HG03064 (cell line): ENCODE measurements at regions not wholly inside any gene's neighbourhood (a gene's known extent, or its start where the extent isn't known, plus 50 kb on each side); places are given as distances from the start of the nearest gene placed in this dataset.
"Not testable (repeated sequence)": the region's sequence is repeated elsewhere in the genome, so short reads cannot be mapped to it uniquely, and the experiment has no call there.

Experiments
- ATAC-seq: cut with Tn5 transposase; IDR thresholded peaks from one replicate; pipeline ENCODE4 v1.9.1; 2021; ENCODE audit warnings: low read depth; ENCODE audit not compliant: unreplicated experiment

GRCh38 chr7:29619111-29619510, 55.5 kb downstream of the PRR15 start:
- no peak for ATAC-seq

DNA sequence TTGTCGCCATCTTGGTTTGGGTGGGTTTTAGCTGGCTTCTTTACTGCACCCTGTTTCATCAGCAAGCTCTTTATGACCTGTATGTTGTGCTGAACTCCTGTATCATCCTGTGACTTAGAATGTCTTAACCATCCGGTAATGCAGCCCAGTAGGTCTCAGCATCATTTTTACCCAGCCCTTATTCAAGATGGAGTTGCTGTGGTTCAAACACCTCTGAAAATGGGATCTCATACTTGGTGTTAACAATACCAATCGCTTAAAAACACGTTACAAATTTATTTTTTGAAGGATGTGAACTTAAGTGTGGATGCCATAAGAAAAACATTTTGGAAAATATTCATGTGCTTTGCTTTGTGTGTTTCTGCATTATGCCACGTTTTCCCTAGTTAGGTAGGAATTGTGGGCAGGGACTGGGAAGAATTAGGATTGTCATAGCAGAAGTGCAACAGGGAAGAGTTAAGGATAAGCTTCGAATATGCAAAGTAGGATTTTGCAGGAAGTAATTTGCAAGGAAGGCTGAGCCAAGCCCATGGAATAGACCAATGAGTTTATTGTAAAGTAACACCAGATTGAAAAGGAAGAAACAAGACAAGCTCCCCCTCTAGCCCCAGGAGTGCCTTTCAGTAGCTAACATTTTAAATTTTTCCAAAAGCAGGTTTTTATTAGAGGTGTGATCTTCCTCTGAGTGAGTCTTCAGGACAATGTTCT, 56.4 kb downstream of the PRR15 start:
- no peak for ATAC-seq

DNA sequence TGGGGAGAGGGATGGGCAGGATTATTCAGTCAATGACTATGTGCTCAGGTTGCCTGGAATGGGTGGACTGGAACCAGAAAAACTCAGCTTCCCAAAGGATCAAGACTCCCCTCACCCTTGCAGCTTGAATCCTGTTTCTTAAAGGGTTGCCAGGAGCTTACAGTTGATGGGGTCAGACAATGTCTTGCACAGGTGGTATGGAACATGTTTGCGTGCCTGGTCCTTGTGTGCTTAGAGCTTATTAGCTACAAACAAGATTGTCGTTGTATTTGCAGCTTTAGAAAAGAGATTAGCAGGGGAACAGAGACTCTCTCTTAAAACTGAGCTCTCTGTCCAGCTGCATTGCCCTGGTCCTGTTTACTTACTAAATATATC, 56.9 kb downstream of the PRR15 start:
- no peak for ATAC-seq

DNA sequence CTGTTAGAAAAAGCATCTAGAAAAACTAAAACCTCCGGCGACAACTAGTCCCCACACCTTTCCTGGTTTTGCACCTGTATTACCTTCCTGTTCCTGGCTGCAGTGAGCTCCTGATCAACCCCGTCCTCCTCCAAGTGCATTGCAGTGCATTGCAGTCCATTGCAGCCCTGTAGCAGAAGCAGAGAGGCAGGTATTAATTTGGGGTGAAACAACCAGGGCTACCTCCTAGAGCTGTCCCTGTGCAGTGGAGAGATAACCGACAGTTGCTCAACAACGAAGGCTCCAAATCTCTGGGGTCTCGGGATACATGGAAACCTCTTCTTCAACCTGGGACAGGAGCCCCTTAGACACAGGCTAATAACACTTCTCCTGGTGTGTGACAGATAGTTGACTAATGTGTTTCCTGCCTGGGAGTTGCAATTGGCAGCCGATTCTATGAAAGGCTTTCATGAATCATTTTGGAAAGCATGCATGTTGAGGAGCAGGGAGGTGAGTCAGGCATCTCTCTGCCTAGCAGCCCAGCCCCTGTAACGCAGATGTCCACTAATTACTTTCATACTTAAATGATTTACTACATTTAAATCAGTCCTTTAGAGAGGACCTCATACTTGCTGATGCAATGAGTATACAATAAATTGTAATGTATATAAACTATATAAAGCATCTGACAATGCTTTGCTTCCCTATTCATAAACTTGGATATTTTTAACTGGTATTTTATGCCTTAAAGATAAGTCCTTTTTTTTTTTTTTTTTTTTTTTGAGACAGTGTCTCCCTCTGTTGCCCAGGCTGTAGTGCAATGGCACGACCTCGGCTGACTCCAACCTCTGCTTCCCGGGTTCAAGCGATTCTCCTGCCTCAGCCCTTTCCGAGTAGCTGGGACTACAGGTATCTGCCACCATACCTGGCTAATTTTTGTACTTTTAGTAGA, 59.0 kb downstream of the PRR15 start:
- no peak for ATAC-seq

DNA sequence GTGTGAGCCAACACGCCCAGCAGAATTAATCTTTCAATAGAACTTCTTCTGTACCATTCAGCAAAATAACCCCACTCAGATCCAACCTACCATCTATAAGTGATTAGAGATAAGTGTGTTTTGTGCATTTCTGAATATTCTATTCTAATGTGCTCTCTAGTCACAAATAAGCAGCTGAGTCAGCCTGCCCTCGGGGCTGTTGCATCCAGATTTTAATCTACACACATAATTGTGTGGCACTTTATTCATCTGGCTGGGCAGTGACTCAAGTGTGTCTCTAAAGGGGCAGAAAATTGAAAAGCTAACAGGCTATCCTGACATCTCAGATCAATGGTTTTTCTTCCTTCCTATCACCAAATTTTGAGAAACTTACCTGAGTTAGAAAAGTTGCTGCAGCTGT, 60.3 kb downstream of the PRR15 start:
- ATAC-seq = no peak

DNA sequence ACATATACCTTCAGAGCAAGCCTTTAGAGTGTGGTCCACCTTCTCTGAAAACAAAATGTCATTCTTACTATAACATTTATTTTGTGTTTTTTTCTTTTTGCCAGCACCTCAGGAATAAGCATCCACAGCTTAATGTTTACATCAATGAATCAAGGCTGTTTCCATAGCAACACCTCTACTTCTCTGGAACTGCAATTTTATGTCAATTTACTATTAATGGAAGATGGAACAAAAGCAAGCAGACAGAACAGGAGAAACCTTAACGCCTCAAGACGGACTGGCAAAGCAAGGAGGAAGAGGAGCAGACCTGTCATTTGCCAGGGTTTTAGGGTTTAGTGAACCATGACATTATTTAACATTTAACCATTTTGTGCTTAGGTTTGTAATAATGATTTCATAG, 63.1 kb downstream of the PRR15 start:
- no peak for ATAC-seq

- ATAC-seq = no peak
Observed at GRCh38 chr7:29627631-29628030, 64.0 kb downstream of the PRR15 start.

DNA sequence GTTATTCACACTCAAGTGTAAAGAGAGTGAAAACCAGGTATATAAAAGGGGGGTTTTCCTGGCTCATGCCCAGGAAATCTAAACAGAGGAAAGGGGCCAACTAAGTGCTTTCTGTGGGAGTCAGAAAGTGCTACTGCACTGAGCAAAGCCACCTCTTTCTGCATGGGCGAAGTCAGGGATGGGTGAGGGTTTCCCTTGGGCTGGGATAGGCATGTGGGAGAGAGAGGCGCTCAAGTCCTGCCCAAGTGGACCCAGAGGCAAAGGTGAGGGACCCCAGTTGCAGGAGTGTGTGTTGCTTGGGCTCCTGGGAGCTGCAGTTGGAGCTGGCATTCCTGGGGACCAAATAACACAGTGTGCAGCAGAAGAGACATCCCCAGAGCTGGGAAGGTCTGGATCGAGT, 65.9 kb downstream of the PRR15 start:
- ATAC-seq = no peak

DNA sequence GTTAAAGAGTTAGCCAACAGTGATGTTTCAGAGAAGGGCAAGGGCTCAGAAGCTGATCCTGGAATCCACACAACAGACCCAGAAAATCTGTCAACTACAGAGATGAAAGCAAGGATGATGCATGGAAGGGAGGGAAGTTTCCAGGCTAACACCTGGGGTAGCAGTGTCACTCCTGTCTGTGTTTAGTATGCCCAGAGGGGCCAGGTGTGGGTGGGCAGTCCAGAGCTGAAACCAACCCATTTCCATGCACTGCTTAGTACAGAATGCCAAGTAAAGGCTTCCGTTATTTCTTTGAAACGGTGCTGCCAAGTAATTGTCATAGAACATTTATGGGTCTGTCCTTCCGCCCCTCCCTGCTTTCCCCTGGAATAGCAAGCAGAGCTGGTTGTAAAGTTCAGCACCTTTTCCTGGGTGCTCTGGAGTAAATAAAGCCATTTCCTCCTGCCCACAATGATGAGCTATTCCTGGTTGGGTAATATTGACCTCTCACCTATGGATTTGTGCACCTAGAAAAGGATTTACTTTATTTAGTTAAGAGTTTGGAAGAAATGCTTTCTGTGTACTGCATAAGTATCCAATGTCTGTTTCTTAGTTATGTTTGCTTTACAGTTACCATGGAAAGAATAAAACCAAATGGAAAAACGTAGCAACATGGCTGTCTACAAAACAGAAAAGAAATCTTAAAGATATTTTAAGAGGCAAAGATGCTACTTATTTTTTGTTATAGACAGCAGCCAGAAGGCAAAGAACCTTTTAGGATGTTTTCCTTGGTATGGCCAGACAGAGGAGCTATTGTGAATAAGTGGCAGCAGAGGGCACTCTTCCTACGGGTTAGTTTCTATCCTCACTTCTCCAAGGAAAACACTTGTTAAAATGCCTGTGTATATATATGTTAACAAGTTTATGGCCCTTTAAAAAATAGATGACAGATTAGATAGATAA, 71.7 kb downstream of the PRR15 start:
- not testable (repeated sequence) for ATAC-seq

GRCh38 chr7:29636009-29636351, 72.3 kb downstream of the PRR15 start:
- no peak for ATAC-seq

DNA sequence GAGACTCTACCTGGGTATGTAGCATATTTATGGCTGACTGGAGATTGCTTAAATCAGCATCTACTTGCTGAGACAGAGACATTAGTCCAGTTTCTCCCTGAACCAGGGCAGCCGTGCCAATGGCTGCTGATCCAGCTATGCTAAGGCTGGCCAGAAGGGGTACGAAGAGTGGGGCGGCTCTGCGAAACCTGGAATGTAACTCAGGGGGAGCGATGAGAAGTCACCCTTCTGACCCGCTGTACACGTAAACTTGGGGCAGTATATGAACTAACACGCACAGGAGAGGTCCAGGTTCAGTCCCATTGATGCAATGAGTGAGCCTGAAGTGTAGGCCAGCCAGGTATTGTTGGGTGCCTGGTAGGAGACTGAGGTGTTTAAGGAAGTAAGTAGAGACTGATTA, 73.7 kb downstream of the PRR15 start:
- ATAC-seq = no peak

- not testable (repeated sequence) for ATAC-seq
Observed at GRCh38 chr7:29638841-29639240, 75.2 kb downstream of the PRR15 start.

DNA sequence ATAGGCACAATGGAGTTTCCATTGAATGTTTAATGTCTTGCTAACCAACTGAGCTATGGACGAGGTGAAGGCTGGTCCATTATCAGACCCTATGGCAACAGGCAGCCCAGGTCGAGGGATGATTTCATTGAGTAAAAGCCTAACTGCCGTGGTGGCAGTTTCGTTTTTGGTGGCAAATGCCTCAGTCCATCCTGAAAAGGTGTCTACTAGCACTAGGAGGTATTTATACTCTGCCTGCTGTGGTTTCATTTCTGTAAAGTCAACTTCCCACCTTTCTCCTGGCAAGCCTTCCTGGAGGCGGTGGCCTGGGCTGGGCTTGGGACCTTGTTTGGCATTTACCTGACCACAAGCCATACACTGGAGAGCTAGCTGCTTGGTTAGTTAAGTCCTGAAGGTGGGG, 75.8 kb downstream of the PRR15 start:
- no peak for ATAC-seq

- ATAC-seq = no peak
Observed at GRCh38 chr7:29639886-29640595, 76.4 kb downstream of the PRR15 start.

DNA sequence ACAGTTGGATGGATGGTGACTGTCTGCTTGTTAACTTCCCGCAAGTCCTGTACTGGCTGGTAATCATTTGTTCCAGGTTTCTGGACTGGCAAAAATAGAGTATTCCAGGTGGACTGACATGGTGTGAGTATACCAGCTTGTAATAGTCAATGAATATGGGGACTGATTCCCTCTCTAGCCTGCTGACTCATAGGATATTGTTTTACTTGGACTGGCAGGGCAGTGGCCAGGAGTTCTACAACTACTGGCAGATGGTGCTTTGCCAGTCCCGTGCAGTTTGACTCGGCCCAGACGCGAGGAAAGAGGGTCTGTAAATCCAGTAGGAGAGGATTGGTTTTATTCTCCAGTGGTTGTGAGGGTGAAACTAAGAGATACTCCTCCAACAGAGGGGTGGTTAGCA, 78.0 kb downstream of the PRR15 start:
- no peak for ATAC-seq

- ATAC-seq = no peak
Observed at GRCh38 chr7:29642494-29643155, 79.0 kb downstream of the PRR15 start.

DNA sequence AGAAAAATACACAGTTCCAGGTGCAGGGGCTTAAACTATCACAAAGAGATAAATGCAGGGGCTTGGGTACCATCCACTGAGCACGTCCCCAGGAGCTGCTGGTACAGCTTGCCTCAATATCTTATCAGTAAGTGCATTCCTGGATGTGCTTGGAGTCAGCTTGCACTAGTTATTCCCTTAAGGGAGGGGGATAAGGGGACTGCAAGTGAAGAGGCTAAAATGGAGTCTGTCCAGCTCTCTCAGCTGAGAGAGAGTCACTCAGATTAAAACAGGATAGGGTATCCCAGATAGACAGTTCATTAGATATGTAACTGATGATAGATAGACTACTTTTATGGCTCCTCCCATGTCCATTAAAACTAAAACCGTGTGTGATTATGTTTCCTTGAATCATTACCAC, 82.5 kb downstream of the PRR15 start:
- ATAC-seq = not testable (repeated sequence)

- no peak for ATAC-seq
Observed at GRCh38 chr7:29647020-29647654, 83.5 kb downstream of the PRR15 start.

- not testable (repeated sequence) for ATAC-seq
Observed at GRCh38 chr7:29647691-29648210, 84.1 kb downstream of the PRR15 start.
